Gastrocnemius medialis (tissue), 4 donors: ENCODE measurements at regions not wholly inside any gene's neighbourhood (a gene's known extent, or its start where the extent isn't known, plus 50 kb on each side); places are given as distances from the start of the nearest gene placed in this dataset.

Source experiments
- ATAC-seq, 2 donors: fragments of 150-250 bp; one replicate each; pipeline ENCODE4 v1.9.1; 2016
- DNase-seq, 2 donors: peaks; one replicate each; pipeline ENCODE4 v3.0.0-alpha.2; 2019
- H3K27ac ChIP-seq, 4 donors: fragments of 200-600 bp; sonication (generic); 1 replicate in 1 of 4; 2 replicates in 3 of 4; pipeline ENCODE4 v1.5.1; 2016 to 2018; ENCODE audit warnings: mild to moderate bottlenecking in 2 of 4, moderate library complexity in 1 of 4
- H3K27me3 ChIP-seq, 3 donors: fragments of 200-600 bp; sonication (generic) in 2 of 3; 1 replicate in 1 of 3; 2 replicates in 2 of 3; pipeline versions ENCODE4 v1.5.1 to v1.6.0; 2016 to 2019; ENCODE audit warnings: mild to moderate bottlenecking in 1 of 3, moderate library complexity in 1 of 3
- H3K36me3 ChIP-seq, 2 donors: fragments of 200-600 bp; sonication (generic) in 1 of 2; one replicate each; pipeline ENCODE4 v1.5.1; 2017 to 2018
- H3K4me1 ChIP-seq, 2 donors: fragments of 200-600 bp; sonication (generic) in 1 of 2; one replicate each; pipeline ENCODE4 v1.5.1; 2016 to 2017; ENCODE audit warnings: mild to moderate bottlenecking in 2 of 2
- H3K4me3 ChIP-seq, 4 donors: fragments of 200-600 bp; sonication (generic) in 3 of 4; 1 replicate in 1 of 4; 2 replicates in 3 of 4; pipeline ENCODE4 v1.5.1; 2016 to 2019; ENCODE audit warnings: mild to moderate bottlenecking in 2 of 4
- H3K9me3 ChIP-seq, 3 donors: fragments of 200-600 bp; sonication (generic) in 2 of 3; 1 replicate in 1 of 3; 2 replicates in 2 of 3; pipeline ENCODE4 v1.5.1; 2016 to 2019
- CTCF ChIP-seq, 5 experiments: fragments of 450-650 bp in 3 of 5; fragments of 200-600 bp in 2 of 5; sonication (generic) in 2 of 5; IDR thresholded peaks in 4 of 5; conservative IDR thresholded peaks in 1 of 5; 1 replicate in 4 of 5; 2 replicates in 1 of 5; pipeline ENCODE4 v1.5.1; 2016 to 2019; ENCODE audit warnings: antibody characterized with exemption in 5 of 5, mild to moderate bottlenecking in 3 of 5, moderate library complexity in 3 of 5
- POLR2A ChIP-seq, 2 donors: fragments of 450-650 bp; IDR thresholded peaks; one replicate each; pipeline ENCODE4 v1.6.1; 2017; ENCODE audit warnings: antibody characterized with exemption in 2 of 2, mild to moderate bottlenecking in 2 of 2, moderate library complexity in 2 of 2
- in situ Hi-C, 4 donors: fragments of 200-750 bp; cut with MboI; loops; one replicate each; pipeline versions ENCODE4 v1.15.0 to v1.8.0; 2017; ENCODE audit warnings: low sequenced_read_pairs in 4 of 4
- intact Hi-C: fragments of 100-400 bp; cut with DNase I; formaldehyde crosslinking; loops from one replicate; pipeline ENCODE4 v1.15.1; 2023; ENCODE audit warnings: low total_unique reads

- ATAC-seq, result no peak
- in situ Hi-C loops (no loop called here), intact Hi-C loops (no loop called here)
- no peaks in the 10 kb centered on the region for H3K27me3 ChIP-seq
- H3K4me1 ChIP-seq, result no peaks in the 10 kb centered on the region
- no peak overlapping the region for H3K4me3 ChIP-seq
- TF ChIP-seq POLR2A (IDR thresholded peaks at IDR 0.05), result no peak
- no peak for TF ChIP-seq CTCF (IDR thresholded peaks at IDR 0.05 in 4 of 5, conservative IDR thresholded peaks at IDR 0.05 in 1 of 5)
- no peak overlapping the region for H3K27ac ChIP-seq
- DNase-seq, result no peak
- no peaks in the 10 kb centered on the region for H3K9me3 ChIP-seq
- H3K36me3 ChIP-seq, result no peaks in the 10 kb centered on the region
Observed at GRCh38 chr5:24899180-24899579, 254.4 kb upstream of the CDH10 start.

- in situ Hi-C loops (no loop called here), intact Hi-C loops (no loop called here)
- no peak overlapping the region for H3K27ac ChIP-seq
- no peaks in the 10 kb centered on the region for H3K4me1 ChIP-seq
- DNase-seq, result no peak
- H3K36me3 ChIP-seq, result no peaks in the 10 kb centered on the region
- no peaks in the 10 kb centered on the region for H3K9me3 ChIP-seq
- no peak overlapping the region for H3K4me3 ChIP-seq
- TF ChIP-seq POLR2A (IDR thresholded peaks at IDR 0.05), result no peak
- no peak for TF ChIP-seq CTCF (IDR thresholded peaks at IDR 0.05 in 4 of 5, conservative IDR thresholded peaks at IDR 0.05 in 1 of 5)
- H3K27me3 ChIP-seq, result no peaks in the 10 kb centered on the region
- no peak for ATAC-seq
Observed at GRCh38 chr5:24864244-24864643, 219.5 kb upstream of the CDH10 start.

GRCh38 chr5:24862117-24862516, 217.3 kb upstream of the CDH10 start:
- Histone ChIP-seq H3K27ac (no peak overlapping the region), H3K36me3 (no peaks in the 10 kb centered on the region), H3K4me3 (no peak overlapping the region), H3K27me3 (no peaks in the 10 kb centered on the region), H3K4me1 (no peaks in the 10 kb centered on the region), H3K9me3 (no peaks in the 10 kb centered on the region)
- no peak for TF ChIP-seq CTCF (IDR thresholded peaks at IDR 0.05 in 4 of 5, conservative IDR thresholded peaks at IDR 0.05 in 1 of 5)
- intact Hi-C loops (no loop called here), in situ Hi-C loops (no loop called here)
- ATAC-seq, result no peak
- DNase-seq, result no peak

GRCh38 chr5:24855485-24855884, 210.7 kb upstream of the CDH10 start:
- no peaks in the 10 kb centered on the region for H3K9me3 ChIP-seq
- in situ Hi-C loops, result no loop called here
- H3K36me3 ChIP-seq, result no peaks in the 10 kb centered on the region
- TF ChIP-seq CTCF (IDR thresholded peaks at IDR 0.05 in 4 of 5, conservative IDR thresholded peaks at IDR 0.05 in 1 of 5) (no peak), POLR2A (IDR thresholded peaks at IDR 0.05) (no peak)
- intact Hi-C loops, result no loop called here
- H3K4me1 ChIP-seq, result no peaks in the 10 kb centered on the region
- H3K4me3 ChIP-seq, result no peak overlapping the region
- DNase-seq (no peak), ATAC-seq (no peak)
- no peaks in the 10 kb centered on the region for H3K27me3 ChIP-seq
- H3K27ac ChIP-seq, result no peak overlapping the region

GRCh38 chr5:24854850-24855249, 210.1 kb upstream of the CDH10 start:
- no peaks in the 10 kb centered on the region for H3K4me1 ChIP-seq
- no peak overlapping the region for H3K27ac ChIP-seq
- ATAC-seq (no peak), DNase-seq (no peak)
- no peak overlapping the region for H3K4me3 ChIP-seq
- intact Hi-C loops, result no loop called here
- TF ChIP-seq CTCF (IDR thresholded peaks at IDR 0.05 in 4 of 5, conservative IDR thresholded peaks at IDR 0.05 in 1 of 5), result no peak
- no peak for TF ChIP-seq POLR2A (IDR thresholded peaks at IDR 0.05)
- H3K9me3 ChIP-seq, result no peaks in the 10 kb centered on the region
- H3K36me3 ChIP-seq, result no peaks in the 10 kb centered on the region
- in situ Hi-C loops, result no loop called here
- H3K27me3 ChIP-seq, result no peaks in the 10 kb centered on the region
